ENCODE measurements at regions not wholly inside any gene's neighbourhood (a gene's known extent, or its start where the extent isn't known, plus 50 kb on each side); places are given as distances from the start of the nearest gene placed in this dataset.
A peak's percentile ranks its signal among the peaks of the same experiment; 100 is the strongest.

DNA sequence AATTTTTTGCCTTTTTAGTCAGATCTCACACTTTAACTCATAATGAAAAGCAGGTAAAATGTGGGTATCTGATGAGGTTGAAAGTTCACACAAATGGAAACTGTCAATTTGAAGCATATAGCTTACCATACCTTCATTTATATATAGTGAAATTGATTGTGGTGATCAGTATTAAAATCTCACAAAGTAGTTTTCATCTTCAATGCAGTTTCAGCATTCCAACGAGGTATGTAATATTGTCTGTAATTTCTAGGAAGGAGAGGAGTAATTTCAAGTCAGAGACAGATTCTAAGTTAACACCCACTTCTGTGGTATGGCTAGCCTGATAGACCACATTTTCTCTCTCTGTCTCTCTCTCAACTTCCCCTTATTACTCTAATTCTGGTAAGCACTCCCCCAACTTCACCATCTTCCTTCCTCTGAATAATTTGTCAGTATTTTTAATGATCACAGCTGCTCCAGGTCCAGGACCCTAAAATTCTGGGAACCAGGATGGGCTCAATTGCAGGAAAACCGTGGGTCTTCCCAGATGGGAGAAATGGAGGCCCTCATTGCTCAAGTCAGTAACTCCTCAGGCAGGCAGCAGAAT is 455.7 kb downstream of the FGF9 start:
- peaks cover 12% of the 10 kb centered on the region for H3K4me1 Mint-ChIP-seq
- no peak overlapping the region for H3K4me3 Mint-ChIP-seq
- H3K36me3 Mint-ChIP-seq, result peaks cover 5% of the 10 kb centered on the region
- no peaks in the 10 kb centered on the region for H3K27me3 Mint-ChIP-seq
- H3K9me3 Mint-ChIP-seq, result no peaks in the 10 kb centered on the region
- H3K27ac Mint-ChIP-seq, result peak overlapping the region; percentile 48

DNA sequence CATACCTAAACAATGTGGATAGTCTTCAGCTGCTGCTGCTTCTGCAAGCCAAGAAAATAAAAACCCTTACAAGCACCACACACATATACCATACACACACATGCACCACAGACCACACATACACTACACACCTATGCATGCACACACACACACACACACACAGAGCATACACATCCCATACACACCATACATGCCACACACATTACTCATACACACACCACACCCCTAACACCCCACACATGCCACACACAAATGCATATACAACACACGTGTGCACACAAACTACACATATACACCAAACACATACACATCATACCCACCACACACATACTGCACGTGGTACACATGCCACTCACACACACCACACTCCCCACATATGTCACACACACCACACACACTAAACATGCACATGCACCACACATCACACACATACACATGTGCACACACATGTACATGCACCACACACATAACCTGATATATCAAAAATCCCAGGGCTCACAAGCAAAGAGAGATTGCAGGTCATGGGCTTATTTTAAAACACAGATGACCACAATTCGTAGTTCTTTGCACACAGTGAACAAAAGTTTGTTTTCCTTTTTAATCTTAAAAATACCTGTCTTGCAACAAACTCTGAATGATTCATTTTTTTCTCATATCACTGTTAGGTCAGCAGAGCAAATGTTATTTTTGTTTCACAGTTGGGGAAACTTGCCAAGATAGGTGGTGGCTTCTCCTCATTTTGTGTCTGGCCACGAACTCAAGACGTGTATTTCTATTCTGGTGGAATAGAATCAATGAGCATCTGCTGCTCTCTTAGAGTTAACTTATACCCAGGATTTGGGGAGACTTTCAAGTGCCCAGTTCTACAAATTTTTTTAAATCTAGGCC is 456.6 kb downstream of the FGF9 start:
- Mint-ChIP-seq H3K4me3 (no peak overlapping the region), H3K27me3 (no peaks in the 10 kb centered on the region), H3K4me1 (peaks cover 12% of the 10 kb centered on the region), H3K36me3 (peaks cover 5% of the 10 kb centered on the region), H3K9me3 (no peaks in the 10 kb centered on the region), H3K27ac (peak overlapping the region; percentile 13)

DNA sequence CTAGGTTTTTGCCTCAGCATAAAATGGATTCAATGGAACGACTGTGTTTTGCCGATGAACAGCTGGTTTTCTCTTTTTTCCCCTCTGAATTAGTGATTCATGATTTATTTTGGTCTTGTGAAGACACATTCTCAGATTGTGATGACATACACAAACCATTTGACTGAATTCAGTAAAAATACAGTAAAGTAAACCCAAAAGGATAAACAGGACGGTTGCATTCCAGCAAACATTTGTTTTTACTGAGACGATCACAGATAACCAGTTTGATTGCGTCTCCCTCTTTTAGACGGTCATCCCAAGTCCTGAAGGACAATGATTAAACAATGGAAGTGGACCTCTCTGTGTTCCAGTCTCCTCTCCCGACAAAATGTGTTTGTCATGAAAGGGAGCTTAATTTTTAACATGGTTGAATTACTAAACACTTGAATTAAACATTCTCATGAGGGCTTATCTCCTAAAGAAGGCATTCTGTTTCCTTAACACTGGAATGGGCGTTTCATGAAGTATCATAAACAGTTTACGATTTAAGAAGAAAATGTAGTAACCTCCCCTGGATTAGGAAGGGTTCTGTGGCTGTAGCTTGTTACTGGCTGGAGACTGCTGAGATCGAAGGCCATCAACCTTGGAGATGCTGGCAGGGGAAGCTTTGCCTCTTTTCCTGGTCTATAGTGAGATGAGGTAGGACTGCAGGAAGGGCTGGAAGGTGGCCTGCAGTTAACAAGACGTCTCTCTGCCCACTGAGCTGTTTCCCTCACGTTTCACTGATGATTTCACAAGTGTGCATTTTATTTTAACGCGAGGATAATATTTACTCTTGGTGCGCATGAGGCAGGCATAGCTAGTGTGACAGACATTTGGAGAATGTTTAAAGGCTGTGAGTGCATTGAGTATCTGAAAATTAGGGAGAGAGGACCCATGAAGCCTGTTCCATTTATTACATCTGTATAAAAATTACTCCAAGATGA is 457.9 kb downstream of the FGF9 start:
- H3K27me3 Mint-ChIP-seq, result no peaks in the 10 kb centered on the region
- H3K27ac Mint-ChIP-seq, result no peak overlapping the region
- no peaks in the 10 kb centered on the region for H3K9me3 Mint-ChIP-seq
- H3K4me3 Mint-ChIP-seq, result no peak overlapping the region
- H3K4me1 Mint-ChIP-seq, result peaks cover 12% of the 10 kb centered on the region
- H3K36me3 Mint-ChIP-seq, result peaks cover 5% of the 10 kb centered on the region

DNA sequence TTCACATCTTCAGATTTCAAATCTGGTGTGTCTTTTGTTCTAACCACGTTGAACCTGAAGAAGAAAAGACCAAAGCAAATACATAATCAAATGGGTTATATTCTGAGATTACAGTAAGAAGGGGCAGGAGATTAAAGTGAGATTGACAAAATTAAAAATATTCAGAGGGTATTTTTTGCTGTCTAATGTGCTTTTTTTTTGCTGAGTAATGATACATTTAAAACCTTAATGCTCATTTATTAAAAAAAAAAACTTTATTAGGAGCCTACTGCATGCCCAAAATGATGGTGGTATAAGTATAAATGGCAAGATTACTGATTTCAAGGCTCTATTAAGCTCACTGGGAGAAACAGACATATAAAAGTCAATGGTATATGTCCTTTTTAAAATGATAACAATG is 459.4 kb downstream of the FGF9 start:
- Mint-ChIP-seq H3K27me3 (no peaks in the 10 kb centered on the region), H3K36me3 (peaks cover 5% of the 10 kb centered on the region), H3K4me1 (peaks cover 12% of the 10 kb centered on the region), H3K9me3 (no peaks in the 10 kb centered on the region), H3K4me3 (no peak overlapping the region), H3K27ac (no peak overlapping the region)

DNA sequence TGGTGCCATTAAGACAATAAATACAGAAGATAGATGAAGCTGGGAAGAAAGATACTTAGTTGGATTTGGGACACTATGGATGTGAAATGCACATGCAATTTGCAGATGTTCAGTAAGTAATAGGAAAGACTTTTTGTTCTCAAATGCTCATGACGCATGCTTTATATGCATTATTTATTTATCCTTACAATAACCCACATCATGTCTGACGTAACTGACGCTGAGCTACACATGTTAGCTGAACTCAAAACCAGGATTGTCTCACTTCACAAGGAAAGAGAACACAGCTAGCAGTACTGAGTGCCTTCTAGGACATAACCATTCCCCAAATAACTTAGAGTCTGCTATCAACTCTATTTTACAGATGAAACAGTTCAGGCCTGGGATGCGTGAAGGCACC is 463.4 kb downstream of the FGF9 start:
- H3K27me3 Mint-ChIP-seq, result no peaks in the 10 kb centered on the region

DNA sequence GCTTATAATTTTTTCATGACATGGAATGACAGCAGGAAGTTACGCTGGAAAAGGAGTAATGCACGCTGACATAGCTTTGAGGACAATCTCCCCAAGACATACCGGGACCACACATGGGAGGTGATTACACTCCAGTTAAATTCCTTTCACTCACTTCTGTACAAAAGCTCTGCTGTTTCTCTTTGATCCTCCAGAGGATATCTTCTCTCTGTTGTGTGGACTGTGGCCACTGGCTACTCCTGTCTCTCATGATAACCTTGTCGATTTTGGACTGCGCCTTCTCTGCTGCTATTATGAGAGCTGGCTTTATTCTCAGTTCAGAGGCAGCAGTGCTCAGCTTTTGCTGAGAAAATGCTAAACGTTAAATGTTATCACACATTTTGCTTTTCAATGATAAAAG is 464.6 kb downstream of the FGF9 start:
- Mint-ChIP-seq H3K27me3 (no peaks in the 10 kb centered on the region), H3K4me1 (no peaks in the 10 kb centered on the region), H3K9me3 (no peaks in the 10 kb centered on the region), H3K36me3 (peaks cover 2% of the 10 kb centered on the region), H3K27ac (no peak overlapping the region), H3K4me3 (no peak overlapping the region)

More for the DNA sequence above, 463.4 kb downstream of the FGF9 start:
- peaks cover 1% of the 10 kb centered on the region for H3K36me3 Mint-ChIP-seq
- H3K4me3 Mint-ChIP-seq, result no peak overlapping the region
- H3K9me3 Mint-ChIP-seq, result no peaks in the 10 kb centered on the region
- no peaks in the 10 kb centered on the region for H3K4me1 Mint-ChIP-seq
- no peak overlapping the region for H3K27ac Mint-ChIP-seq

DNA sequence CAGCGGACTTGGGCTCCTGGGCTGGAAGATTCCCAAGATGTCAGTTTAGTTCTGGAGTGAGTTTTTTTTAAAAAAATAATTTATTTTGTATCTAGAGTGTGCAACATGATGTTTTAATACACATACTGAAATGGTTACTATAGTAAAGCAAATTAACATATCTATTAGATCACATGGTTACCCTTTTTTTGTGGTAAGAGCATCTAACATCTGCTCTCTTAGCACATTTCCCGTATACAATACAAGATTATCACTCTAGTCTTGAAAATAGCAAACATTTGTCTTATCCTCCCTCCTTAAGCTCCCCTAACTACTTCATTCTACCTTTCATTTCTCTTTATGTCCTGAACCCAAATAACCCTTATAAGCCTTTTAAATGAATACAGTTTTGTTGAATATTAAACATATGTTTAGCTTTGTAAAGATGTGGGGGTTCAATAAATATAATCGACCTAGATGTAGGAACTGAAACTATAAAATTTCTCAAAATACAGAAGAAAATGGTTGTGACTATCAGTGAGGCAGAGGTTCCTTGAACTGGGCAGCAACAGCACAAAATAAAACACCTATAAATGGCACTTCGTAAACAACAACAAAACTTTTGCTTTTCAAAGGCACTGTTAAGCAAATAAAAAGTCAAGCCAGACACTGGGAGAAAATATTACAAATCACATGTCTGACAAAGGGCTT is 466.6 kb downstream of the FGF9 start:
- Mint-ChIP-seq H3K9me3 (no peaks in the 10 kb centered on the region), H3K4me3 (no peak overlapping the region), H3K4me1 (peaks cover 4% of the 10 kb centered on the region), H3K27ac (no peak overlapping the region), H3K27me3 (no peaks in the 10 kb centered on the region), H3K36me3 (peaks cover 2% of the 10 kb centered on the region)

DNA sequence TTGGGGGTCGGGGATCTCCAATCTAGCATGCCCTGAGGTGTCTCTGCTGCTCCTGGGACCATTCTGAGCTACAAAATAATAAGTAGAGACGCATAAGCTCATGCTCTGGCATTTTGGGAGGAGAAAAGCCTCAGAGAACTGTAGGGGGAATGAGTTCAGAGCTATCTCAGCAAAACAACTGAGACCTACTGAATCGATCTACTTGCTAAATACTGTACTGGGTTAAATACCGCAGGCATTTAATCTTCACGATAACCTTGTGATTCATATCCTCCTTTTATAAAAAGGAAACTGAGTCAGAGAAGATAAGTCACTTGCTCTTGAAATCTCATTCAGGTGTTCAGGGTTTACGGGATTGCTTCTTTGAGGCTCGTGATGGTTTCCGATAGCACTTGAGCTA is 468.1 kb downstream of the FGF9 start:
- H3K4me1 Mint-ChIP-seq, result peaks cover 4% of the 10 kb centered on the region
- H3K27me3 Mint-ChIP-seq, result no peaks in the 10 kb centered on the region
- H3K36me3 Mint-ChIP-seq, result peaks cover 2% of the 10 kb centered on the region
- no peak overlapping the region for H3K4me3 Mint-ChIP-seq
- no peak overlapping the region for H3K27ac Mint-ChIP-seq
- no peaks in the 10 kb centered on the region for H3K9me3 Mint-ChIP-seq

DNA sequence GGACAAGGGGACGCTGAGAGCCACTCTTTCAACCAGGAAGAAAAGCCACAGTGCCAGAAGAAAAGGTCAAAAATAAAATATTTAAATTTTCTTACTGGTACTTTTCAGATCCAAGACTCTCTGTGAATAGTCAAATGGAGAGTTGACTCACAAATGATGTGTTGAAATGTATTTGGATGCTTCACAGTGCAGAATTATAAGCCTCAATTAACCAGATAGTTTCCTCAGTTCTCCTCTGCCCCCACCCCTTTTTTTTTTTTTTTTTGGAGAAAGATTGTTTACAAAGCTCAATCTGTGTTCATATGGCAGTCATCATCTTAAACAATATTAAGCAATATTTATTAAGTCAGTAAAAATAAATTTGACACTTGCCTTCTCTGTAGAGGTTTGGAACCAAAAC is 470.8 kb downstream of the FGF9 start:
- H3K27ac Mint-ChIP-seq, result no peak overlapping the region
- peaks cover 2% of the 10 kb centered on the region for H3K36me3 Mint-ChIP-seq
- H3K4me1 Mint-ChIP-seq, result peaks cover 4% of the 10 kb centered on the region
- H3K27me3 Mint-ChIP-seq, result no peaks in the 10 kb centered on the region
- no peak overlapping the region for H3K4me3 Mint-ChIP-seq
- no peaks in the 10 kb centered on the region for H3K9me3 Mint-ChIP-seq

DNA sequence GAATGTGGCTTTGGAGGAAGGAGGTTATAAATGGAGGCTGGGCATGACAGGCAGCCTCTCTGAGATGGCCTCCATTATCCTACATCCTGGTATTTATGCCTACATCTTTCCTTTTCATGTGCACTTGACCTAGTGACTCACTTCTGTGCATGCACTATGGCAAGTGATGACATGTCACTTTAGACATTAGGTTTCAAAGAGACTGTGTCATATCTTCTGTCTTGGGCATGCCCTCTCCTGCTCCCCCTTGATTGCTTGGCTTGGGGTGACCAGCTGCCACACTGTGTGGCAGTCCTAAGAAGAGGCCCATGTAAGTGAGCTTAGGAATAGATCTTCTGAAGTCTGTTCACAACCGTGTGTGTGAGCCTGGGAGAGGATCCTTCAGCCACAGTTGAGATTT is 472.8 kb downstream of the FGF9 start:
- Mint-ChIP-seq H3K27me3 (no peaks in the 10 kb centered on the region), H3K27ac (no peak overlapping the region), H3K4me1 (peaks cover 4% of the 10 kb centered on the region), H3K36me3 (peaks cover 6% of the 10 kb centered on the region), H3K9me3 (peaks cover 7% of the 10 kb centered on the region), H3K4me3 (no peak overlapping the region)

DNA sequence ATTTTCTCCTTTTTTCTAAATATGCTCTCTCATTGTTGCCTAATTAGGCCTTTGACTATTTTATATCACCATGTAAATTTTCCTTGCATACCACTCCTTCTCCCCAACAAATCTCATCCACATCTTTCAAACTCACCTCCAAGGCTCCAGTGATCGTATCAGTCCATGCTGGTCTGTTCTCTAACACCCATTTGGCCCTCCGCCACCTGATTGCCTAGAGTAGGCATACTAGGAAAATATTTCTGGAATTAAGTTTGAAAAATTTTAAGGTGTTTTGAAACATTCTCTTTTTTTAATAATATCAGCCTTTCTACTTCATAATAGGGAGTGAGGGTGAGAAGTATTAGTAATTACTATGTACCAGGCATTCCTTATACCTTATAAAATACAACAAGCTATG is 473.9 kb downstream of the FGF9 start:
- H3K4me1 Mint-ChIP-seq, result peaks cover 4% of the 10 kb centered on the region
- no peak overlapping the region for H3K4me3 Mint-ChIP-seq
- peaks cover 8% of the 10 kb centered on the region for H3K9me3 Mint-ChIP-seq
- no peaks in the 10 kb centered on the region for H3K27me3 Mint-ChIP-seq
- no peak overlapping the region for H3K27ac Mint-ChIP-seq
- peaks cover 9% of the 10 kb centered on the region for H3K36me3 Mint-ChIP-seq

DNA sequence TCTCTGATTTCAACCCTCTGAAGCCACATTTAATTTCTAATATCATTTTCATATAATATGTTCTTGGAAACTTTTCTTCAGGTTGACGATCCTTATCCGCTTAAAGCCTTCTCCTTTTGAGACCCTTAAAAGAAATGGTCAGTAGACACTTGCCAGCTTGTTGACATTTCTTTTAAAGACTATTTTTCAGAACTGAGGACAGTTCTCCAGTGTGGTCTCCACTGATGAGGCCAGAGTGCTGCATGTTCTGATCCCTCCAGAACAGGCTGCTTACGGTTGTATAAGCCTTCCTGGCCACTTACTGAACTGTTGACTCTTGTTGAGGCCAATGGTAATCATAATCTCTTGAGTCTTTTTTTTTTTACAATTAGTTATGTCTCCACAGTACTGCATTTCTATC is 477.3 kb downstream of the FGF9 start:
- Mint-ChIP-seq H3K9me3 (peaks cover 8% of the 10 kb centered on the region), H3K4me3 (no peak overlapping the region), H3K36me3 (peaks cover 7% of the 10 kb centered on the region), H3K27ac (no peak overlapping the region), H3K4me1 (no peaks in the 10 kb centered on the region), H3K27me3 (no peaks in the 10 kb centered on the region)

DNA sequence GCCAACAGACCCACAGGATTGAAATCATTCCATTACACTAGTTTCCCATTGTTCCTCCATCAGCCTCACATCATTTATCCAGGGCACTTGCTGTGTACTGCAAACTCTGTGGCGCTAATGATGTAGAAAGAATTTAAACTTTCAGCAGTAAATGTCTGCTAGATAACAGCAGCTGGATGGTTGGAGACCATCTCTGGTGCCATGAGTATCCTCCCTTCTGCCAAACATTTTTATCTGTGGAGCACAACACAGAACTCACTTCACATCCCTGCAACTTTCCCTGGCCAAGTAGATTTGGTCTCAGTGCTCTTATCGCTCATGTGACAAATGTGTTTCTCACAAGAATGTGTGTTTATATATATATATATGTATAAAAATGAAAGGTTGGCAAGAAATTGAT is 481.9 kb downstream of the FGF9 start:
- H3K27ac Mint-ChIP-seq, result no peak overlapping the region
- H3K27me3 Mint-ChIP-seq, result no peaks in the 10 kb centered on the region
- H3K4me3 Mint-ChIP-seq, result no peak overlapping the region
- peaks cover 8% of the 10 kb centered on the region for H3K9me3 Mint-ChIP-seq
- peaks cover 6% of the 10 kb centered on the region for H3K36me3 Mint-ChIP-seq
- H3K4me1 Mint-ChIP-seq, result no peaks in the 10 kb centered on the region

DNA sequence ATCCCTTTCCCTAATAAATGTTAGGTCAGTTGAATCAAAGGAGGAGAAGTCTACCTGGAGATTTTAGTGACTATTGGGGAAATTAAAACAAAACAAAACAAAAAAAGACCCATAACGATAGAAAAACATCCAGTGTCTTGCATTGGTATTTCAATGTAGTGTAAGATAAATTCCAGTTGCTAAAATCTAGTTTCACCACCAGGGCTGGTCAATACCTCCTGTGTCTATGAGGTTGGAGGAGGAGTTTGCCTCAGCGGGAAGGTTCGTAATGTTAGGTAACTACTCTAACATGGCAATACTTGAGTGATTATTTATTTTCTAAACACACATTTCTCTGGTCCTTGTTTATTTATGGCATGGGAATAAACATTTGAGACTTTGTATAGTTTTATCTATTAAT is 483.2 kb downstream of the FGF9 start:
- Mint-ChIP-seq H3K4me3 (no peak overlapping the region), H3K27ac (no peak overlapping the region), H3K27me3 (no peaks in the 10 kb centered on the region), H3K36me3 (peaks cover 2% of the 10 kb centered on the region), H3K9me3 (no peaks in the 10 kb centered on the region), H3K4me1 (no peaks in the 10 kb centered on the region)

DNA sequence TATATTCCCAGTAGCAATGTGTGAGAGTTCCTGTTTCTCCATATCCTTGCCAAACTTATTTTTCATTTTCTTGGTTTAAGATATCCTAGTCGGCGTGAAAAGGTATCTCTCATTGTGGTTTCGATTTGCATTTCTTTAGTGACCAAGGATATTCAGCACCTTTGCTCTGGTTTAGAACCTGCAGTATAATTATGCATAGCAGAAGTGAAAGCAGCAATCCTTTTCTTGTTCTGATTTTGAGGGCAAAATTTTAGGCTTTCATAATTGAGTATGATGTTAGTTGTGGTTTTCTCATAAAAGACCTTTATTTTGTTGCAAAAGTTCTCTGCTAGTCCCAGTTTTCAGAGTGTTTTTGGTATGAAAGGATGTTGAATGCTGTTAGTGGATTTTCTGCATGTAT is 491.0 kb downstream of the FGF9 start:
- Mint-ChIP-seq H3K36me3 (no peaks in the 10 kb centered on the region), H3K4me3 (peak overlapping the region; percentile 16), H3K9me3 (no peaks in the 10 kb centered on the region)

More for the DNA sequence above, 491.0 kb downstream of the FGF9 start:
- Mint-ChIP-seq H3K27me3 (no peaks in the 10 kb centered on the region), H3K27ac (no peak overlapping the region), H3K4me1 (peaks cover 55% of the 10 kb centered on the region)
